Endothelial cell of umbilical vein (primary cell): ENCODE measurements at regions not wholly inside any gene's neighbourhood (a gene's known extent, or its start where the extent isn't known, plus 50 kb on each side); places are given as distances from the start of the nearest gene placed in this dataset.

Experiments used
- BruUV-seq: library from RNA; stranded (reverse); fragments of 400-500 nt; replicated peaks from 2 replicates; lab custom pipeline; 2021; lab: Mats Ljungman, UMichigan
- CTCF ChIA-PET: fragments of 300-600, 350-600 bp; sonication (Branson Sonifier 250); formaldehyde crosslinking; loops from one replicate; lab custom pipeline; 2021; ENCODE audit warnings: antibody characterized with exemption, inconsistent platforms; lab: Charles Lee
- POLR2A ChIA-PET: fragments of 300-600, 350-600 bp; sonication (Branson Sonifier 250); formaldehyde crosslinking; loops from one replicate; lab custom pipeline; 2021; ENCODE audit warnings: antibody characterized with exemption, inconsistent platforms; lab: Charles Lee
- DNase-seq: peaks from one replicate; pipeline ENCODE4 v3.0.0-alpha.2; 2011; ENCODE audit warnings: low read depth, low spot score
- FAIRE-seq: peaks from 2 replicates; lab custom pipeline; 2011; peaks lifted over from hg19 to GRCh38; lab: Jason Lieb, UNC
- H2AFZ ChIP-seq: 2 replicates; pipeline ENCODE4 v1.6.0; 2012; ENCODE audit warnings: low read depth, low read length, control low read depth, inconsistent platforms
- H3K27ac ChIP-seq: 2 replicates; pipeline ENCODE4 v1.5.1; 2011; ENCODE audit warnings: low read depth, mild to moderate bottlenecking, control low read depth, low read length, moderate library complexity; ENCODE audit not compliant: insufficient read depth
- H3K27me3 ChIP-seq, 2 experiments: 2 replicates each; pipeline versions ENCODE4 v1.6.0 to v1.6.1; 2011; ENCODE audit warnings: low read length in 2 of 2, mixed read lengths in 1 of 2; ENCODE audit not compliant: control insufficient read depth in 2 of 2, insufficient read depth in 2 of 2
- H3K36me3 ChIP-seq, 2 experiments: 2 replicates in 1 of 2; 3 replicates in 1 of 2; pipeline ENCODE4 v1.5.1; 2011; ENCODE audit warnings: low read length in 2 of 2, mild to moderate bottlenecking in 1 of 2, moderate library complexity in 1 of 2; ENCODE audit not compliant: control insufficient read depth in 2 of 2, insufficient read depth in 2 of 2; ENCODE audit errors: extremely low read depth in 1 of 2
- H3K4me1 ChIP-seq: 3 replicates; pipeline ENCODE4 v1.5.1; 2011; ENCODE audit warnings: mild to moderate bottlenecking, low read length; ENCODE audit not compliant: control insufficient read depth, insufficient read depth; ENCODE audit errors: extremely low read depth
- H3K4me2 ChIP-seq: 2 replicates; pipeline ENCODE4 v1.6.1; 2011; ENCODE audit warnings: low read length, control low read depth, mixed read lengths; ENCODE audit not compliant: insufficient read depth
- H3K4me3 ChIP-seq, 3 experiments: fragments of 200-600 bp in 1 of 3; sonication (generic), shearing (Covaris generic) in 1 of 3; replicated peaks in 1 of 3; 2 replicates each; pipeline ENCODE4 v1.5.1; 2011 to 2016; ENCODE audit warnings: control low read depth in 3 of 3, low read length in 3 of 3, mild to moderate bottlenecking in 2 of 3, inconsistent platforms in 1 of 3, low read depth in 1 of 3, moderate library complexity in 1 of 3; ENCODE audit not compliant: insufficient read depth in 1 of 3
- H3K79me2 ChIP-seq: 2 replicates; pipeline ENCODE4 v1.6.0; 2012; ENCODE audit warnings: low read length, inconsistent platforms; ENCODE audit not compliant: control insufficient read depth, insufficient read depth
- H3K9ac ChIP-seq: replicated peaks from 2 replicates; pipeline ENCODE3; 2011; ENCODE audit warnings: low read length, control low read depth; ENCODE audit not compliant: insufficient read depth; ENCODE audit errors: extremely low read depth
- H3K9me1 ChIP-seq: replicated peaks from 3 replicates; pipeline ENCODE4 v1.6.0; 2011; ENCODE audit warnings: mild to moderate bottlenecking, low read length; ENCODE audit not compliant: control insufficient read depth, insufficient read depth; ENCODE audit errors: extremely low read depth
- H3K9me3 ChIP-seq: replicated peaks from 2 replicates; pipeline ENCODE4 v1.5.1; 2012; ENCODE audit warnings: low read length, inconsistent platforms; ENCODE audit not compliant: control insufficient read depth, insufficient read depth
- H4K20me1 ChIP-seq: replicated peaks from 2 replicates; pipeline ENCODE3; 2011; ENCODE audit warnings: mild to moderate bottlenecking, low read length; ENCODE audit not compliant: control insufficient read depth, insufficient read depth; ENCODE audit errors: extremely low read depth
- EZH2 ChIP-seq: IDR thresholded peaks from 2 replicates; pipeline ENCODE4 v1.6.1; 2012; ENCODE audit warnings: borderline replicate concordance, low read depth, mild to moderate bottlenecking, moderate library complexity, low read length, inconsistent platforms; ENCODE audit not compliant: severe bottlenecking
- GATA2 ChIP-seq: IDR thresholded peaks from 2 replicates; pipeline ENCODE4 v1.7.0; 2011; ENCODE audit warnings: low read depth, mild to moderate bottlenecking, moderate library complexity, mixed read lengths, low read length; ENCODE audit not compliant: insufficient read length, insufficient read depth
- JUN ChIP-seq: IDR thresholded peaks from 2 replicates; pipeline ENCODE4 v1.6.1; 2011; ENCODE audit warnings: borderline replicate concordance, low read depth; ENCODE audit not compliant: insufficient read length, insufficient read depth
- MAX ChIP-seq: IDR thresholded peaks from 2 replicates; pipeline ENCODE4 v1.6.1; 2011; ENCODE audit not compliant: insufficient read depth, insufficient read length
- POLR2A ChIP-seq: IDR thresholded peaks from 2 replicates; pipeline ENCODE4 v1.6.1; 2012; ENCODE audit warnings: low read depth, mild to moderate bottlenecking, control low read depth, low read length
- POLR2AphosphoS5 ChIP-seq: IDR thresholded peaks from 2 replicates; pipeline ENCODE4 v1.6.1; 2012; ENCODE audit warnings: low read depth, mild to moderate bottlenecking, control low read depth, low read length, moderate library complexity; ENCODE audit not compliant: insufficient read depth
- dilution Hi-C: fragments of 300-500 bp; cut with MboI; formaldehyde crosslinking; loops from one replicate; pipeline ENCODE4 v1.15.0; 2019; ENCODE audit warnings: low sequenced_read_pairs; ENCODE audit not compliant: extremely low pct_ligation_motif_present
- intact Hi-C: fragments of 100-400 bp; cut with micrococcal nuclease; formaldehyde crosslinking; loops from one replicate; pipeline ENCODE4 v1.10.0; 2022

GRCh38 chr10:56063642-56064041, 297.4 kb downstream of the ZWINT start:
- dilution Hi-C loops: no loop called here
- H3K4me3 ChIP-seq: no peak overlapping the region
- no peak overlapping the region for H3K9ac ChIP-seq
- no peak for TF ChIP-seq POLR2A
- peaks cover 7% of the 10 kb centered on the region for H3K9me3 ChIP-seq
- FAIRE-seq: no peak
- H3K27me3 ChIP-seq: no peaks in the 10 kb centered on the region
- H3K79me2 ChIP-seq: no peaks in the 10 kb centered on the region
- no peaks in the 10 kb centered on the region for H3K4me1 ChIP-seq
- H3K4me2 ChIP-seq: no peak overlapping the region
- no peaks in the 10 kb centered on the region for H3K9me1 ChIP-seq
- BruUV-seq: no TSS peak
- no peak overlapping the region for H2AFZ ChIP-seq
- DNase-seq: no peak
- no peak overlapping the region for H3K27ac ChIP-seq
- intact Hi-C loops: no loop called here
- ChIA-PET CTCF (no interaction called here), POLR2A (no interaction called here)
- H3K36me3 ChIP-seq: no peaks in the 10 kb centered on the region
- no peaks in the 10 kb centered on the region for H4K20me1 ChIP-seq

GRCh38 chr10:56057860-56058259, 303.2 kb downstream of the ZWINT start:
- Histone ChIP-seq H3K4me1 (no peaks in the 10 kb centered on the region), H3K79me2 (no peaks in the 10 kb centered on the region), H3K27ac (no peak overlapping the region), H3K4me3 (no peak overlapping the region), H3K27me3 (no peaks in the 10 kb centered on the region), H3K9me1 (no peaks in the 10 kb centered on the region), H3K36me3 (no peaks in the 10 kb centered on the region), H3K4me2 (no peak overlapping the region), H3K9me3 (peaks cover 2% of the 10 kb centered on the region), H3K9ac (no peak overlapping the region), H4K20me1 (no peaks in the 10 kb centered on the region), H2AFZ (no peak overlapping the region)
- FAIRE-seq: no peak
- intact Hi-C loops (no loop called here), dilution Hi-C loops (no loop called here)
- ChIA-PET POLR2A (no interaction called here), CTCF (no interaction called here)
- TF ChIP-seq MAX: no peak
- TF ChIP-seq GATA2: no peak
- TF ChIP-seq JUN: no peak
- TF ChIP-seq POLR2A: no peak
- TF ChIP-seq POLR2AphosphoS5: no peak
- no peak for TF ChIP-seq EZH2
- DNase-seq: no peak
- BruUV-seq: no TSS peak
